ENCODE measurements at regions not wholly inside any gene's neighbourhood (a gene's known extent, or its start where the extent isn't known, plus 50 kb on each side); places are given as distances from the start of the nearest gene placed in this dataset.

DNA sequence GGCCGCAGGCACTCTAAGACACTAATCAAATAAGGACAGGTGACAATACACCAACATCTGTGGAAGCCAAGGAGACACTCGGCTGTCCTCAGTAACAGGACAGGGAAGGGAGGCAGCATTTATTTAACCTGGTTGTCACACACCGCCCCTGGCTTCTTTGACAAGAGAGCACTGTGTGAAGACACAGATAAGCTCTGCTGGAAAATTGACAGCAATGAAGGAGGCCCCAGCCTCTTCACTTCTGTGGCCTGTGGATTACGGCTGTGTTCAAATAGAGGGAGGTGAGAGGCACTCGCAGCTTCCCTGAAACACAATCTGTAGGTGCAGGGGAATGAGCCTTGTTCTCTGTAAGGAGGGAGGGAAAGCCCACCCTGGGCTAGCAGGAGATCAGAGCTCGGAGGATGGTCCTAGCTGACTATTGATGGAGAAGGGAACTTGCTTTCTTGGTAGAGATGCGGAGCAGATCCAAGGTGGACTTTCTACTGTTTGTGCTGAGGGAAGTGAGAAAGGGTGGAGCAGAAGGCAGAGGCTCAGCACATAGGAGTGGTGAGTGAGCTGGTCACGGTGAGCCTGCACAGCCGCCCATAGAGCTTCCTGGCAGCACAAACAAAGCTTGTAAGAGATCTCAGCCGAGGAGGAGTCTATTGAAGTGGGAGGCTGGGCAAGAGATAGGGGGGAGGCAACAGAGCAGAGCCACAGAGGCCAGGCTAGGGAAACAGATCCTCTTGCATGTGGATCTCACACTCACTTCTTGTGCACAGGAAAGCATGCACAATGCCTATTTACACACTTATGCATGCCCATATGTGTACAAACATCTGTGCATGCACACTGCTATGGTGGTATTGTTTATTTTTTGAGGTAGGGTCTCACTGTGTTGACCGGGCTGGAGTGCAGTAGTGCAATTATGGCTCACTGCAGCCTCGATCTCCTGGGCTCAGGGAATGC, 114.6 kb upstream of the THY1 start:
- TF ChIP-seq POLR2A (IDR thresholded peaks at IDR 0.05; ENCODE audit: low read length) (no peak), GATA1 (IDR thresholded peaks at IDR 0.05; ENCODE audit: low read depth, low read length) (no peak)

All from erythroblast (primary cell).